WTC11 (cell line): ENCODE measurements at regions not wholly inside any gene's neighbourhood (a gene's known extent, or its start where the extent isn't known, plus 50 kb on each side); places are given as distances from the start of the nearest gene placed in this dataset.

Experiments
- ATAC-seq: fragments of 200-7000 bp; cut with Tn5 transposase; 2 replicates; pipeline ENCODE4 v1.10.0; 2021; ENCODE audit warnings: mild to moderate bottlenecking, moderate library complexity
- CTCF ChIA-PET: fragments of 300-600 bp; sonication (Branson Sonifier 250); formaldehyde crosslinking; loops from one replicate; lab custom pipeline; 2021; ENCODE audit warnings: antibody characterized with exemption; lab: Charles Lee
- POLR2A ChIA-PET: fragments of 350-600 bp; sonication (Branson Sonifier 250); formaldehyde crosslinking; loops from one replicate; lab custom pipeline; 2021; ENCODE audit warnings: antibody characterized with exemption; lab: Charles Lee
- DNase-seq: peaks from one replicate; pipeline ENCODE4 v3.0.0; 2021; ENCODE audit warnings: low spot score
- H3K27ac Mint-ChIP-seq: 2 replicates; pipeline ENCODE4 v1.8.0; 2021; ENCODE audit warnings: mixed read lengths
- H3K27me3 Mint-ChIP-seq: 2 replicates; pipeline ENCODE4 v1.8.0; 2021; ENCODE audit warnings: low read depth, mild to moderate bottlenecking, moderate library complexity, mixed read lengths
- H3K36me3 Mint-ChIP-seq: 2 replicates; pipeline ENCODE4 v1.8.0; 2021; ENCODE audit warnings: mixed read lengths
- H3K4me1 Mint-ChIP-seq: 2 replicates; pipeline ENCODE4 v1.8.0; 2022; ENCODE audit warnings: mixed read lengths
- H3K4me3 Mint-ChIP-seq: 2 replicates; pipeline ENCODE4 v1.8.0; 2021; ENCODE audit warnings: mild to moderate bottlenecking, moderate library complexity, mixed read lengths
- H3K9me3 Mint-ChIP-seq: 2 replicates; pipeline ENCODE4 v1.8.0; 2021; ENCODE audit warnings: mixed read lengths
- GABPB1 ChIP-seq: sonication (generic); formaldehyde crosslinking; IDR thresholded peaks from 2 replicates; pipeline ENCODE4 v1.8.1; 2023; ENCODE audit warnings: mild to moderate bottlenecking, missing genetic modification reagents
- GRHL2 ChIP-seq: fragments of 250-450 bp; sonication (Bioruptor Pico); IDR thresholded peaks from 2 replicates; pipeline ENCODE4 v1.8.0; 2022; ENCODE audit warnings: mild to moderate bottlenecking, moderate library complexity; ENCODE audit not compliant: insufficient replicate concordance, severe bottlenecking
- HMGXB4 ChIP-seq: sonication (generic); formaldehyde crosslinking; IDR thresholded peaks from 2 replicates; pipeline ENCODE4 v1.8.1; 2023; ENCODE audit warnings: mild to moderate bottlenecking, moderate library complexity, missing genetic modification reagents
- JAZF1 ChIP-seq: fragments of 250-450 bp; sonication (Bioruptor Pico); IDR thresholded peaks from 2 replicates; pipeline ENCODE4 v1.9.0; 2021; ENCODE audit warnings: moderate library complexity, mild to moderate bottlenecking, inconsistent platforms
- MXD4 ChIP-seq: fragments of 250-450 bp; sonication (Bioruptor Pico); IDR thresholded peaks from 2 replicates; pipeline ENCODE4 v1.8.0; 2021; ENCODE audit warnings: mild to moderate bottlenecking, moderate library complexity, borderline replicate concordance
- MYBL2 ChIP-seq: sonication (generic); formaldehyde crosslinking; IDR thresholded peaks from 2 replicates; pipeline ENCODE4 v1.8.1; 2023; ENCODE audit warnings: mild to moderate bottlenecking, moderate library complexity, missing genetic modification reagents
- NFE2L1 ChIP-seq: sonication (generic); formaldehyde crosslinking; IDR thresholded peaks from 2 replicates; pipeline ENCODE4 v1.8.1; 2023; ENCODE audit warnings: missing genetic modification reagents
- NFYB ChIP-seq: sonication (generic); formaldehyde crosslinking; conservative IDR thresholded peaks from 2 replicates; pipeline ENCODE4 v1.8.0; 2022; ENCODE audit warnings: low read depth, missing genetic modification reagents
- PRRX2 ChIP-seq: fragments of 250-450 bp; sonication (Bioruptor Pico); IDR thresholded peaks from 2 replicates; pipeline ENCODE4 v1.8.0; 2021; ENCODE audit warnings: mild to moderate bottlenecking
- SMAD4 ChIP-seq: sonication (generic); formaldehyde crosslinking; IDR thresholded peaks from 2 replicates; pipeline ENCODE4 v1.8.0; 2022; ENCODE audit warnings: mild to moderate bottlenecking, missing genetic modification reagents
- ZNF121 ChIP-seq: sonication (generic); formaldehyde crosslinking; IDR thresholded peaks from 2 replicates; pipeline ENCODE4 v1.8.0; 2023; ENCODE audit warnings: missing genetic modification reagents
- ZNF423 ChIP-seq: fragments of 250-450 bp; sonication (Bioruptor Pico); IDR thresholded peaks from 2 replicates; pipeline ENCODE4 v2.1.2; 2022; ENCODE audit warnings: mild to moderate bottlenecking, moderate library complexity
- ZNF425 ChIP-seq: fragments of 250-450 bp; sonication (Bioruptor Pico); conservative IDR thresholded peaks from 2 replicates; pipeline ENCODE4 v1.9.0; 2021; ENCODE audit warnings: mild to moderate bottlenecking
- TF ChIP-seq, protein P1 (sequence below): sonication (generic); formaldehyde crosslinking; IDR thresholded peaks from 2 replicates; pipeline ENCODE4 v1.8.1; 2022; ENCODE audit warnings: missing genetic modification reagents, borderline replicate concordance
- TF ChIP-seq, protein P2 (sequence below): fragments of 250-450 bp; sonication (Bioruptor Pico); IDR thresholded peaks from 2 replicates; pipeline ENCODE4 v1.9.0; 2021; ENCODE audit warnings: moderate library complexity, mild to moderate bottlenecking, inconsistent platforms, borderline replicate concordance
- TF ChIP-seq, protein P3 (sequence below): fragments of 250-450 bp; sonication (Bioruptor Pico); IDR thresholded peaks from 2 replicates; pipeline ENCODE4 v1.9.0; 2021; ENCODE audit warnings: mild to moderate bottlenecking
- TF ChIP-seq, protein P4 (sequence below): sonication (generic); formaldehyde crosslinking; IDR thresholded peaks from 2 replicates; pipeline ENCODE4 v1.8.1; 2023; ENCODE audit warnings: mild to moderate bottlenecking, missing genetic modification reagents, moderate library complexity
- TF ChIP-seq, protein P5 (sequence below): sonication (generic); formaldehyde crosslinking; IDR thresholded peaks from 2 replicates; pipeline ENCODE4 v1.8.0; 2022; ENCODE audit warnings: mild to moderate bottlenecking, missing genetic modification reagents
- TF ChIP-seq, protein P6 (sequence below): sonication (generic); formaldehyde crosslinking; IDR thresholded peaks from 2 replicates; pipeline ENCODE4 v1.8.1; 2023; ENCODE audit warnings: mild to moderate bottlenecking, missing genetic modification reagents, moderate library complexity
- TF ChIP-seq, protein P7 (sequence below): fragments of 200-600 bp; IDR thresholded peaks from 2 replicates; pipeline ENCODE4 v1.8.0; 2022; ENCODE audit warnings: antibody characterized with exemption

DNA sequence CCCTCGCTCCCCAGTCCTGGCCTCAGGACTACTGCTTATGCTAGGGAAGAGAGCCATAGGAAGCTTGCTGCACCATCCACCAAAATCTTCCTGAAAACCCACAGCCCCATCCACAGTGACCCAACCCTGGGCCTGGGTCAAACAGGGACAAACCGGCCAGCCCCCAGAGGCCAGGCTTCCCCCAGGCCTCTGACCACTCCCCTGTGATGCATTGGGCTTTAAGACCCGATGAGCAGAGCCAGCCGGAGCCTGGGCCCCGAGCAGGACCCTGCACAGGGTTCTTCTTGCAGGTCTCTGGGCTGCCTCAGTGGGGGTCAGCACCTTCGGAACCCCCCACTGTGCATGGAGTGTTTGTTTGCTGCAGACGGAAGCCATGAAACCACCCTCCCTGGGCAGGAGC lies 583.7 kb downstream of the BRD1 start:
- ChIA-PET POLR2A (no interaction called here), CTCF (no interaction called here)
- peaks cover 13% of the 10 kb centered on the region; the same call in 1 of the 2 replicates for H3K9me3 Mint-ChIP-seq
- H3K4me1 Mint-ChIP-seq: no peaks in the 10 kb centered on the region
- no peaks in the 10 kb centered on the region for H3K36me3 Mint-ChIP-seq
- no peak for DNase-seq
- TF ChIP-seq, protein P1, sequence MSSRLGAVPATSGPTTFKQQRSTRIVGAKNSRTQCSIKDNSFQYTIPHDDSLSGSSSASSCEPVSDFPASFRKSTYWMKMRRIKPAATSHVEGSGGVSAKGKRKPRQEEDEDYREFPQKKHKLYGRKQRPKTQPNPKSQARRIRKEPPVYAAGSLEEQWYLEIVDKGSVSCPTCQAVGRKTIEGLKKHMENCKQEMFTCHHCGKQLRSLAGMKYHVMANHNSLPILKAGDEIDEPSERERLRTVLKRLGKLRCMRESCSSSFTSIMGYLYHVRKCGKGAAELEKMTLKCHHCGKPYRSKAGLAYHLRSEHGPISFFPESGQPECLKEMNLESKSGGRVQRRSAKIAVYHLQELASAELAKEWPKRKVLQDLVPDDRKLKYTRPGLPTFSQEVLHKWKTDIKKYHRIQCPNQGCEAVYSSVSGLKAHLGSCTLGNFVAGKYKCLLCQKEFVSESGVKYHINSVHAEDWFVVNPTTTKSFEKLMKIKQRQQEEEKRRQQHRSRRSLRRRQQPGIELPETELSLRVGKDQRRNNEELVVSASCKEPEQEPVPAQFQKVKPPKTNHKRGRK (CRISPR knock-in tag): no peak
- TF ChIP-seq NFYB (no peak), PRRX2 (CRISPR knock-in tag) (no peak), SMAD4 (CRISPR knock-in tag) (no peak), HMGXB4 (no peak)
- TF ChIP-seq, protein P2, sequence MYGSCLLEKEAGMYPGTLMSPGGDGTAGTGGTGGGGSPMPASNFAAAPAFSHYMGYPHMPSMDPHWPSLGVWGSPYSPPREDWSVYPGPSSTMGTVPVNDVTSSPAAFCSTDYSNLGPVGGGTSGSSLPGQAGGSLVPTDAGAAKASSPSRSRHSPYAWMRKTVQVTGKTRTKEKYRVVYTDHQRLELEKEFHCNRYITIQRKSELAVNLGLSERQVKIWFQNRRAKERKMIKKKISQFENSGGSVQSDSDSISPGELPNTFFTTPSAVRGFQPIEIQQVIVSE: no peak
- TF ChIP-seq, protein P3, sequence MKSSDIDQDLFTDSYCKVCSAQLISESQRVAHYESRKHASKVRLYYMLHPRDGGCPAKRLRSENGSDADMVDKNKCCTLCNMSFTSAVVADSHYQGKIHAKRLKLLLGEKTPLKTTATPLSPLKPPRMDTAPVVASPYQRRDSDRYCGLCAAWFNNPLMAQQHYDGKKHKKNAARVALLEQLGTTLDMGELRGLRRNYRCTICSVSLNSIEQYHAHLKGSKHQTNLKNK: no peak
- TF ChIP-seq, protein P4, sequence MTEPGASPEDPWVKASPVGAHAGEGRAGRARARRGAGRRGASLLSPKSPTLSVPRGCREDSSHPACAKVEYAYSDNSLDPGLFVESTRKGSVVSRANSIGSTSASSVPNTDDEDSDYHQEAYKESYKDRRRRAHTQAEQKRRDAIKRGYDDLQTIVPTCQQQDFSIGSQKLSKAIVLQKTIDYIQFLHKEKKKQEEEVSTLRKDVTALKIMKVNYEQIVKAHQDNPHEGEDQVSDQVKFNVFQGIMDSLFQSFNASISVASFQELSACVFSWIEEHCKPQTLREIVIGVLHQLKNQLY (CRISPR knock-in tag): no peak
- no peaks in the 10 kb centered on the region; the same call in 1 of the 2 replicates for H3K27me3 Mint-ChIP-seq
- H3K4me3 Mint-ChIP-seq: no peak overlapping the region
- H3K27ac Mint-ChIP-seq: no peak overlapping the region
- ATAC-seq: no peak

DNA sequence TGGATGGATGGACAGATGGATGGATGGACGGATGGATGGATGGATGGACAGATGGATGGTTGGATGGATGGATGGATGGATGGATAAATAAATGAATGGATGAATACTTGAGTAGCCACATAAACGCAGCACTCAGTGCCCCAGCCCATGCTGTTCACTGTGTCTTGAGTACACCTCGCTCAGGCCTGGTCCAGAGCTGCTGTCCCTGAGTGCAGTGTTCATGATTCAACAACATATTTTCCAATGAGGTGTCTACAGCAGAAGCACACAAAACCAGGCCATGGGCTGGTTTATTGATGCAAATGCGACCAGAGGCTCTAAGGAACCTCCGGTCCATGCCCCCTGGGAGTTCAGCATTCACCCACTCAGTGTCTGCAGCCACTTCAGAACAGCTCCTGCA lies 584.3 kb downstream of the BRD1 start:
- no peaks in the 10 kb centered on the region for H3K4me1 Mint-ChIP-seq
- POLR2A ChIA-PET: no interaction called here
- no peaks in the 10 kb centered on the region; the same call in 1 of the 2 replicates for H3K27me3 Mint-ChIP-seq
- no peaks in the 10 kb centered on the region for H3K36me3 Mint-ChIP-seq
- DNase-seq (no peak), ATAC-seq (no peak)
- CTCF ChIA-PET: no interaction called here
- no peak overlapping the region for H3K4me3 Mint-ChIP-seq
- peaks cover 13% of the 10 kb centered on the region; the same call in 1 of the 2 replicates for H3K9me3 Mint-ChIP-seq
- H3K27ac Mint-ChIP-seq: no peak overlapping the region
- TF ChIP-seq, protein P5, sequence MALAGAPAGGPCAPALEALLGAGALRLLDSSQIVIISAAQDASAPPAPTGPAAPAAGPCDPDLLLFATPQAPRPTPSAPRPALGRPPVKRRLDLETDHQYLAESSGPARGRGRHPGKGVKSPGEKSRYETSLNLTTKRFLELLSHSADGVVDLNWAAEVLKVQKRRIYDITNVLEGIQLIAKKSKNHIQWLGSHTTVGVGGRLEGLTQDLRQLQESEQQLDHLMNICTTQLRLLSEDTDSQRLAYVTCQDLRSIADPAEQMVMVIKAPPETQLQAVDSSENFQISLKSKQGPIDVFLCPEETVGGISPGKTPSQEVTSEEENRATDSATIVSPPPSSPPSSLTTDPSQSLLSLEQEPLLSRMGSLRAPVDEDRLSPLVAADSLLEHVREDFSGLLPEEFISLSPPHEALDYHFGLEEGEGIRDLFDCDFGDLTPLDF (CRISPR knock-in tag): no peak
- TF ChIP-seq HMGXB4: no peak

DNA sequence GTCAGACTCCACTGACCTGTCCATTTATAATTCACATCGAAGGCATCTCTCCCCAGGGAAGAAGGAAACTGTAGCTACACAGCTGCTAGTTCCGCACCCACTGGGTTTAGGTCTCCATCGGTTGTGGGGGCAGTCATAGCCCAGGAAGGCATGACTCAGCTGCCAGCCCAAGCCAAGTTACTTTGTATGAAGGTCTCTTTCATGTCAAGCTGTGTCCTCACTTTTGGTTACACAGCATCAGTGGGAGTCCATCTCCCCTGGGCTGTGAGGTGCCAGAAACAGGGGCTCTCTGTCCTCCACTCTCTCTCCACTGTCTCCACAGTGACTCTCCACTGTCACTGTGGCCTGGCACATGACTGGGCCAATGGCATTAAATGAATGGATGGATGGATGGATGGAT lies 585.2 kb downstream of the BRD1 start:
- H3K9me3 Mint-ChIP-seq: peaks cover 13% of the 10 kb centered on the region; the same call in 1 of the 2 replicates
- no peak overlapping the region for H3K4me3 Mint-ChIP-seq
- DNase-seq (no peak), ATAC-seq (no peak)
- CTCF ChIA-PET: no interaction called here
- POLR2A ChIA-PET: no interaction called here
- H3K4me1 Mint-ChIP-seq: no peaks in the 10 kb centered on the region
- H3K27ac Mint-ChIP-seq: no peak overlapping the region
- no peaks in the 10 kb centered on the region for H3K36me3 Mint-ChIP-seq
- no peaks in the 10 kb centered on the region; the same call in 1 of the 2 replicates for H3K27me3 Mint-ChIP-seq
- TF ChIP-seq ZNF121 (CRISPR knock-in tag): no peak
- TF ChIP-seq, protein P6, sequence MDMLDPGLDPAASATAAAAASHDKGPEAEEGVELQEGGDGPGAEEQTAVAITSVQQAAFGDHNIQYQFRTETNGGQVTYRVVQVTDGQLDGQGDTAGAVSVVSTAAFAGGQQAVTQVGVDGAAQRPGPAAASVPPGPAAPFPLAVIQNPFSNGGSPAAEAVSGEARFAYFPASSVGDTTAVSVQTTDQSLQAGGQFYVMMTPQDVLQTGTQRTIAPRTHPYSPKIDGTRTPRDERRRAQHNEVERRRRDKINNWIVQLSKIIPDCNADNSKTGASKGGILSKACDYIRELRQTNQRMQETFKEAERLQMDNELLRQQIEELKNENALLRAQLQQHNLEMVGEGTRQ: no peak
- TF ChIP-seq GABPB1 (CRISPR knock-in tag): no peak
- TF ChIP-seq MYBL2 (CRISPR knock-in tag): no peak
- TF ChIP-seq ZNF425: no peak
- TF ChIP-seq JAZF1 (CRISPR knock-in tag): no peak
- no peak for TF ChIP-seq NFE2L1 (CRISPR knock-in tag)
- no peak for TF ChIP-seq MXD4 (CRISPR knock-in tag)
- TF ChIP-seq, protein P7, sequence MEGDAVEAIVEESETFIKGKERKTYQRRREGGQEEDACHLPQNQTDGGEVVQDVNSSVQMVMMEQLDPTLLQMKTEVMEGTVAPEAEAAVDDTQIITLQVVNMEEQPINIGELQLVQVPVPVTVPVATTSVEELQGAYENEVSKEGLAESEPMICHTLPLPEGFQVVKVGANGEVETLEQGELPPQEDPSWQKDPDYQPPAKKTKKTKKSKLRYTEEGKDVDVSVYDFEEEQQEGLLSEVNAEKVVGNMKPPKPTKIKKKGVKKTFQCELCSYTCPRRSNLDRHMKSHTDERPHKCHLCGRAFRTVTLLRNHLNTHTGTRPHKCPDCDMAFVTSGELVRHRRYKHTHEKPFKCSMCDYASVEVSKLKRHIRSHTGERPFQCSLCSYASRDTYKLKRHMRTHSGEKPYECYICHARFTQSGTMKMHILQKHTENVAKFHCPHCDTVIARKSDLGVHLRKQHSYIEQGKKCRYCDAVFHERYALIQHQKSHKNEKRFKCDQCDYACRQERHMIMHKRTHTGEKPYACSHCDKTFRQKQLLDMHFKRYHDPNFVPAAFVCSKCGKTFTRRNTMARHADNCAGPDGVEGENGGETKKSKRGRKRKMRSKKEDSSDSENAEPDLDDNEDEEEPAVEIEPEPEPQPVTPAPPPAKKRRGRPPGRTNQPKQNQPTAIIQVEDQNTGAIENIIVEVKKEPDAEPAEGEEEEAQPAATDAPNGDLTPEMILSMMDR: no peak
- TF ChIP-seq ZNF423 (CRISPR knock-in tag): no peak
- TF ChIP-seq GRHL2 (CRISPR knock-in tag): no peak
